CD14-positive monocyte (primary cell): ENCODE measurements at regions not wholly inside any gene's neighbourhood (a gene's known extent, or its start where the extent isn't known, plus 50 kb on each side); places are given as distances from the start of the nearest gene placed in this dataset.

Source experiments
- DNase-seq, 3 donors: peaks; one replicate each; pipeline ENCODE4 v3.0.0-alpha.2; 2011 to 2022
- H2AFZ ChIP-seq: 2 replicates; pipeline ENCODE4 v1.6.0; 2012; ENCODE audit warnings: mild to moderate bottlenecking, low read depth, low read length, inconsistent platforms; ENCODE audit not compliant: insufficient read depth, poor library complexity, severe bottlenecking
- H3K27ac ChIP-seq, 2 donors: 1 replicate in 1 of 2; 2 replicates in 1 of 2; pipeline ENCODE4 v1.5.1; 2012 to 2013; ENCODE audit warnings: low read length in 2 of 2, control low read depth in 1 of 2, inconsistent platforms in 1 of 2, low read depth in 1 of 2, mild to moderate bottlenecking in 1 of 2
- H3K27me3 ChIP-seq, 2 donors: one replicate each; pipeline versions ENCODE4 v1.6.0 to v1.6.1; 2011 to 2013; ENCODE audit warnings: low read length in 2 of 2; ENCODE audit not compliant: control insufficient read depth in 2 of 2, insufficient read depth in 2 of 2
- H3K36me3 ChIP-seq, 2 donors: replicated peaks in 1 of 2; 1 replicate in 1 of 2; 2 replicates in 1 of 2; pipeline versions ENCODE4 v1.5.1 to v1.6.1; 2012 to 2013; ENCODE audit warnings: low read length in 2 of 2, control low read depth in 1 of 2, inconsistent platforms in 1 of 2, mild to moderate bottlenecking in 1 of 2; ENCODE audit not compliant: insufficient read depth in 2 of 2, control insufficient read depth in 1 of 2
- H3K4me1 ChIP-seq, 2 donors: 1 replicate in 1 of 2; 2 replicates in 1 of 2; pipeline versions ENCODE4 v1.5.1 to v1.6.1; 2012 to 2013; ENCODE audit warnings: low read length in 2 of 2, control low read depth in 1 of 2, inconsistent platforms in 1 of 2, mild to moderate bottlenecking in 1 of 2, moderate library complexity in 1 of 2; ENCODE audit not compliant: insufficient read depth in 2 of 2, control insufficient read depth in 1 of 2
- H3K4me2 ChIP-seq: replicated peaks from 2 replicates; pipeline ENCODE3; 2012; ENCODE audit warnings: low read length, moderate library complexity, mild to moderate bottlenecking; ENCODE audit not compliant: poor library complexity, severe bottlenecking; ENCODE audit errors: extremely low read depth
- H3K4me3 ChIP-seq, 3 experiments: fragments of 200-600 bp in 1 of 3; sonication (generic) in 1 of 3; replicated peaks in 1 of 3; 1 replicate in 2 of 3; 2 replicates in 1 of 3; pipeline ENCODE4 v1.5.1; 2011 to 2013; ENCODE audit warnings: low read length in 3 of 3, mild to moderate bottlenecking in 3 of 3, control low read depth in 2 of 3, low read depth in 2 of 3, inconsistent platforms in 1 of 3, moderate library complexity in 1 of 3
- H3K79me2 ChIP-seq: 2 replicates; pipeline ENCODE4 v1.6.0; 2012; ENCODE audit warnings: mild to moderate bottlenecking, control low read depth, inconsistent platforms, low read length, moderate library complexity; ENCODE audit not compliant: insufficient read depth
- H3K9ac ChIP-seq: 2 replicates; pipeline ENCODE4 v1.6.0; 2017; ENCODE audit warnings: low read length, mild to moderate bottlenecking; ENCODE audit not compliant: insufficient read depth, poor library complexity, severe bottlenecking
- H3K9me3 ChIP-seq, 2 donors: replicated peaks in 1 of 2; 1 replicate in 1 of 2; 2 replicates in 1 of 2; pipeline versions ENCODE4 v1.5.1 to v1.6.1; 2012 to 2013; ENCODE audit warnings: low read length in 2 of 2, control low read depth in 1 of 2; ENCODE audit not compliant: control insufficient read depth in 1 of 2, insufficient read depth in 1 of 2
- H4K20me1 ChIP-seq: 2 replicates; pipeline ENCODE4 v1.6.0; 2012; ENCODE audit warnings: mild to moderate bottlenecking, low read length, control low read depth, moderate library complexity; ENCODE audit not compliant: insufficient read depth
- H3K27ac Mint-ChIP-seq, 7 donors: one replicate each; pipeline ENCODE4 v1.8.0; 2020; ENCODE audit warnings: mild to moderate bottlenecking in 7 of 7, mixed read lengths in 7 of 7, moderate library complexity in 6 of 7, inconsistent platforms in 2 of 7
- H3K27me3 Mint-ChIP-seq, 3 donors: one replicate each; pipeline ENCODE4 v1.8.0; 2021 to 2022; ENCODE audit warnings: low read depth in 3 of 3, mild to moderate bottlenecking in 3 of 3, mixed read lengths in 3 of 3, moderate library complexity in 3 of 3, inconsistent platforms in 1 of 3
- H3K36me3 Mint-ChIP-seq, 2 donors: one replicate each; pipeline ENCODE4 v1.8.0; 2020; ENCODE audit warnings: mixed read lengths in 2 of 2, inconsistent platforms in 1 of 2, mild to moderate bottlenecking in 1 of 2
- H3K4me1 Mint-ChIP-seq: one replicate; pipeline ENCODE4 v1.8.0; 2020; ENCODE audit warnings: mild to moderate bottlenecking, mixed read lengths
- H3K4me3 Mint-ChIP-seq, 2 donors: one replicate each; pipeline ENCODE4 v1.8.0; 2020; ENCODE audit warnings: mild to moderate bottlenecking in 2 of 2, mixed read lengths in 2 of 2, moderate library complexity in 1 of 2
- H3K9me3 Mint-ChIP-seq, 7 donors: one replicate each; pipeline ENCODE4 v1.8.0; 2020 to 2022; ENCODE audit warnings: mixed read lengths in 7 of 7, mild to moderate bottlenecking in 6 of 7, moderate library complexity in 6 of 7, inconsistent platforms in 2 of 7
- WGBS: methylation state at CpG from one replicate; pipeline ENCODE4 v1.1.5; 2013; ENCODE audit warnings: missing lambda C conversion rate; ENCODE audit not compliant: insufficient coverage; 5-methylcytosine and 5-hydroxymethylcytosine counted together
- intact Hi-C, 2 donors: fragments of 100-400 bp; cut with micrococcal nuclease; formaldehyde crosslinking; loops; one replicate each; pipeline versions ENCODE4 v1.15.0 to v1.15.1; 2023
- TF ChIP-seq, protein P1 (sequence below): fragments of 200-600 bp; IDR thresholded peaks from one replicate; pipeline ENCODE4 v1.8.0; 2022; ENCODE audit warnings: antibody characterized with exemption, mild to moderate bottlenecking

DNA sequence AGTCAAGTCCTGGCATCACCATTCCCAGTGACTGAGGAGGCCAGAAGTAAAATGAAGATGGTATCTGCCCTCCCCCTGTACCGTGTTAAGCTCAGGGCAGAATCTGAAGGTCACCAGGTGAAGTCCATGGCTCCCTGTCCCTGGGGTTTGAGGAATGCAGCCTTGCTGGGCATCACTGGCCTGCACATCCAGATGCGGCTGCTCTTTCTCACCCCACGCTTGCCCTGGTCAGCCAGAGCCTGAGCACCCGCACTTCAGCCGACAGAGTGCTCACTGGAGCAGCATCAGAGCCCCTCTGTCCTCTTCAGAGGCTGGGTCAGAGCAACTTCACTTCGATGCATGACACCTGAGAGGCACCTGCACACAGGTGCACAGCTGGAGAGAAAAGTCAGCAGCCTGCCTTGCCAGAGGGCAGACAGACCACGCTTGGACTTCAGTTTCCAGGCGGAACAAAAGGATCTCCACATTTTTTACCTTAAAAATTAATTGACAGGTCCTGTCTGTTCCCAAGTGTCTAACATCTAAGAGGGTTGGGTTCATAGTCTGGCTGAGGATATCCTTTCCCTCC is 267.3 kb downstream of the ANAPC1 start:
- TF ChIP-seq, protein P1, sequence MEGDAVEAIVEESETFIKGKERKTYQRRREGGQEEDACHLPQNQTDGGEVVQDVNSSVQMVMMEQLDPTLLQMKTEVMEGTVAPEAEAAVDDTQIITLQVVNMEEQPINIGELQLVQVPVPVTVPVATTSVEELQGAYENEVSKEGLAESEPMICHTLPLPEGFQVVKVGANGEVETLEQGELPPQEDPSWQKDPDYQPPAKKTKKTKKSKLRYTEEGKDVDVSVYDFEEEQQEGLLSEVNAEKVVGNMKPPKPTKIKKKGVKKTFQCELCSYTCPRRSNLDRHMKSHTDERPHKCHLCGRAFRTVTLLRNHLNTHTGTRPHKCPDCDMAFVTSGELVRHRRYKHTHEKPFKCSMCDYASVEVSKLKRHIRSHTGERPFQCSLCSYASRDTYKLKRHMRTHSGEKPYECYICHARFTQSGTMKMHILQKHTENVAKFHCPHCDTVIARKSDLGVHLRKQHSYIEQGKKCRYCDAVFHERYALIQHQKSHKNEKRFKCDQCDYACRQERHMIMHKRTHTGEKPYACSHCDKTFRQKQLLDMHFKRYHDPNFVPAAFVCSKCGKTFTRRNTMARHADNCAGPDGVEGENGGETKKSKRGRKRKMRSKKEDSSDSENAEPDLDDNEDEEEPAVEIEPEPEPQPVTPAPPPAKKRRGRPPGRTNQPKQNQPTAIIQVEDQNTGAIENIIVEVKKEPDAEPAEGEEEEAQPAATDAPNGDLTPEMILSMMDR: no peak
- H3K4me2 ChIP-seq: no peak overlapping the region
- H2AFZ ChIP-seq: no peak overlapping the region
- WGBS: 96% methylated on average over 7 of the region's 8 CpGs
- H3K27ac ChIP-seq: peak overlapping the region in 1 of 2 donors; percentile 89
- no peaks in the 10 kb centered on the region for H4K20me1 ChIP-seq
- H3K36me3 Mint-ChIP-seq: peaks cover 0 to 3% of the 10 kb centered on the region in 2 donors
- H3K27ac Mint-ChIP-seq: peak overlapping the region in 6 of 7 donors; percentile 30 to 99 (median 75)
- intact Hi-C loops: loop anchor here in 1 of 2 donors (5.0 kb wide), 1 partner anchor 46 kb away; no protein-coding TSS in a partner anchor
- no peaks in the 10 kb centered on the region for H3K9me3 ChIP-seq
- DNase-seq: no peak
- H3K4me1 Mint-ChIP-seq: peaks cover 43% of the 10 kb centered on the region
- H3K27me3 Mint-ChIP-seq: peaks cover 0 to 2% (median 2%) of the 10 kb centered on the region in 3 donors
- H3K4me1 ChIP-seq: peaks cover 34 to 49% of the 10 kb centered on the region in 2 donors
- H3K36me3 ChIP-seq: no peaks in the 10 kb centered on the region
- H3K79me2 ChIP-seq: no peaks in the 10 kb centered on the region
- no peak overlapping the region for H3K4me3 ChIP-seq
- H3K4me3 Mint-ChIP-seq: no peak overlapping the region
- H3K9ac ChIP-seq: no peak overlapping the region
- H3K27me3 ChIP-seq: no peaks in the 10 kb centered on the region
- no peaks in the 10 kb centered on the region for H3K9me3 Mint-ChIP-seq

DNA sequence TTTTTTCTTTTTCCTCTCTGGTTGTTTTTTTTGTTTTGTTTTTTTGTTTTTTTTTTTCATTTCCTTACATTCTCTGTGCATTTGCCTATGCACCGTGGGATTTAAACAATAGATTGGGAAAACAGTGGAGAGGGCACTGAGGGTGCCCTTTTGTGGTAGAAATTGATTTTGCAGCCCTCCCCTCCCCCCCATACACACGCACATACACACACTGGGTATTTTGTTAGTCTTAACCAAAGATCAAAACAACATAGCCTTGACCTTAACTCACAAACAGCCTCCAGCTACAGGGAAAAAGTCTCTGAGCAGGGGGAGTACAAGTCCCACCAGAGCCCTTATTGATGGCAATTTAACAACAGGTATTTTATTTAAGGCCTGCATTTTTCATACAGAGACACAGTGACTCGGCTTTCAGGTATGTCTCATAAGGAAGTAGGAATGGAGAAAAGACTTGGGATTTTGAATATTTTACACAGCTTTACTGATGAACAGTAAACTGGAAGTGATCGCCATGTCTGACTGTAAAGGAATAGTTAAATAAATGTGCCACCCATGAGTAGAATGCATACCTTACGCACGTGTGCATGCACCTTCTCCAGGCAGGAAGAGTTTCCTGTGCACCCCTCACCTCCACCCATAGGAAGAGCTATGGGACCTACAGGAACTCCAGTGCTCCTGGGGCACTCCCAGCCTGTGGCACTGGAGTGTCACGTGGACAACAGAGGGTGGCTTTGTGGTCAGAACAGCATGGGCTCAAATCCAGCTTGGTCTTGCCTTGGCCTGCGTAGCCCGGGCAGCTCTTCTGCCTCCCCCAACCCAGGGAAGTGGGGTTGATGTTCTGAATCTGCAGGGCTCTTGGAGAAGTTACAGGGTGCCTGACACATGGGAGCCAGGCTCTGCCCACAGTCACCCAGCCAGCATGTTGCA is 266.4 kb downstream of the ANAPC1 start:
- Histone ChIP-seq H3K79me2 (no peaks in the 10 kb centered on the region), H3K36me3 (no peaks in the 10 kb centered on the region), H3K4me3 (peak overlapping the region in 1 of 3 experiments; percentile 29), H3K9ac (peak overlapping the region; percentile 64), H3K4me2 (peak overlapping the region; percentile 25), H3K27ac (peak overlapping the region; percentile 89 to 91), H4K20me1 (no peaks in the 10 kb centered on the region), H3K27me3 (no peaks in the 10 kb centered on the region), H2AFZ (peak overlapping the region; percentile 51), H3K4me1 (peaks cover 35 to 52% of the 10 kb centered on the region in 2 donors), H3K9me3 (no peaks in the 10 kb centered on the region)
- intact Hi-C loops: loop anchor here in 1 of 2 donors (5.0 kb wide), 1 partner anchor 45 kb away; no protein-coding TSS in a partner anchor
- Mint-ChIP-seq H3K27ac (peak overlapping the region; percentile 98 to 99 (median 99)), H3K9me3 (no peaks in the 10 kb centered on the region), H3K36me3 (peaks cover 0 to 3% of the 10 kb centered on the region in 2 donors), H3K4me3 (peak overlapping the region in 1 of 2 donors; percentile 48), H3K27me3 (peaks cover 0 to 2% (median 2%) of the 10 kb centered on the region in 3 donors), H3K4me1 (peaks cover 47% of the 10 kb centered on the region)
- DNase-seq: peak in 1 of 3 donors; percentile 33
- TF ChIP-seq, protein P1: no peak
- WGBS: 80% methylated on average over 1 of the region's 9 CpGs
